PFSK-1 (cell line): ENCODE measurements at regions not wholly inside any gene's neighbourhood (a gene's known extent, or its start where the extent isn't known, plus 50 kb on each side); places are given as distances from the start of the nearest gene placed in this dataset.

Source experiments
- FOXP2 ChIP-seq: optimal IDR thresholded peaks from 2 replicates; pipeline ENCODE3; 2011; ENCODE audit warnings: borderline replicate concordance, control low read depth, inconsistent platforms; ENCODE audit not compliant: insufficient read depth; ENCODE audit errors: extremely low read length, extremely low read depth
- POLR2AphosphoS5 ChIP-seq: IDR thresholded peaks from 2 replicates; pipeline ENCODE4 v1.6.1; 2012; ENCODE audit warnings: low read depth, mild to moderate bottlenecking, control low read depth, low read length, moderate library complexity
- REST ChIP-seq, 2 experiments: IDR thresholded peaks; 2 replicates each; pipeline versions ENCODE4 v1.6.1 to v1.8.0; 2011 to 2012; ENCODE audit warnings: low read depth in 2 of 2, low read length in 2 of 2, control low read depth in 1 of 2, inconsistent platforms in 1 of 2, mild to moderate bottlenecking in 1 of 2, moderate library complexity in 1 of 2; ENCODE audit not compliant: insufficient read depth in 1 of 2
- SIN3A ChIP-seq: IDR thresholded peaks from 2 replicates; pipeline ENCODE4 v1.6.1; 2012; ENCODE audit warnings: mild to moderate bottlenecking, low read length, moderate library complexity, borderline replicate concordance; ENCODE audit not compliant: insufficient read depth
- TAF1 ChIP-seq: IDR thresholded peaks from 2 replicates; pipeline ENCODE4 v1.6.1; 2012; ENCODE audit warnings: low read length, control low read depth, borderline replicate concordance; ENCODE audit not compliant: insufficient read depth

- TF ChIP-seq SIN3A (no peak), REST (IDR thresholded peaks at IDR 0.05; ENCODE audit: insufficient read depth in 1 of 2, low read depth in 2 of 2, low read length in 2 of 2) (no peak), FOXP2 (no peak), TAF1 (no peak), POLR2AphosphoS5 (no peak)
These were observed 89.5 kb downstream of the ACKR3 start for GRCh38 chr2:236658974-236659757.

- TF ChIP-seq TAF1 (no peak), FOXP2 (no peak), POLR2AphosphoS5 (no peak), SIN3A (no peak), REST (IDR thresholded peaks at IDR 0.05; ENCODE audit: insufficient read depth in 1 of 2, low read depth in 2 of 2, low read length in 2 of 2) (no peak)
These were observed 90.1 kb downstream of the ACKR3 start for GRCh38 chr2:236659758-236660150.

GRCh38 chr2:236661061-236661761 lies 91.6 kb downstream of the ACKR3 start:
- TF ChIP-seq FOXP2: no peak
- no peak for TF ChIP-seq SIN3A
- TF ChIP-seq POLR2AphosphoS5: no peak
- no peak for TF ChIP-seq TAF1
- no peak for TF ChIP-seq REST (IDR thresholded peaks at IDR 0.05; ENCODE audit: insufficient read depth in 1 of 2, low read depth in 2 of 2, low read length in 2 of 2)

GRCh38 chr2:236661762-236662110 lies 92.1 kb downstream of the ACKR3 start:
- TF ChIP-seq SIN3A (no peak), POLR2AphosphoS5 (no peak), FOXP2 (no peak), REST (IDR thresholded peaks at IDR 0.05; ENCODE audit: insufficient read depth in 1 of 2, low read depth in 2 of 2, low read length in 2 of 2) (no peak), TAF1 (no peak)
